GM21390 (cell line): ENCODE measurements at regions not wholly inside any gene's neighbourhood (a gene's known extent, or its start where the extent isn't known, plus 50 kb on each side); places are given as distances from the start of the nearest gene placed in this dataset.

Experiments used
- ATAC-seq: cut with Tn5 transposase; IDR thresholded peaks from one replicate; pipeline ENCODE4 v1.9.1; 2021; ENCODE audit not compliant: unreplicated experiment

DNA sequence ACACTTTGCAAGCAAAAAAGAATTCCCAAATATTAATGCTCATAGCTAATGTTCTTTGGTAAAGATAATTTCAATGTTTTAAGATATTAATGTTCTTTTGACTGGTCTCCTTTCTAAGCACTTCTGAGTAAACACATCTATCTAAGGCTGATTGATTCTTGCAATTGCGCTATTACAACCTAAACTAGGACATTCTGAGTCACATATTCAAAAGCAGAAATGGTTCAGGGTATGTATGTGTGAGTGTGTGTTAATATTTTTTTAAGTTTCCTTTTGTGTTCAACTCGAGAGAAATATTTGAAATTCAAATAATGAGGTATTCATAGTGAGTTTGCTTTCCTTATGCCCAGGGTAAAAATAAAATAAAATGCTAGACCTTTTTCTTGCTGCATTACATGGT is 203.6 kb upstream of the GRIK3 start:
- ATAC-seq, result no peak

DNA sequence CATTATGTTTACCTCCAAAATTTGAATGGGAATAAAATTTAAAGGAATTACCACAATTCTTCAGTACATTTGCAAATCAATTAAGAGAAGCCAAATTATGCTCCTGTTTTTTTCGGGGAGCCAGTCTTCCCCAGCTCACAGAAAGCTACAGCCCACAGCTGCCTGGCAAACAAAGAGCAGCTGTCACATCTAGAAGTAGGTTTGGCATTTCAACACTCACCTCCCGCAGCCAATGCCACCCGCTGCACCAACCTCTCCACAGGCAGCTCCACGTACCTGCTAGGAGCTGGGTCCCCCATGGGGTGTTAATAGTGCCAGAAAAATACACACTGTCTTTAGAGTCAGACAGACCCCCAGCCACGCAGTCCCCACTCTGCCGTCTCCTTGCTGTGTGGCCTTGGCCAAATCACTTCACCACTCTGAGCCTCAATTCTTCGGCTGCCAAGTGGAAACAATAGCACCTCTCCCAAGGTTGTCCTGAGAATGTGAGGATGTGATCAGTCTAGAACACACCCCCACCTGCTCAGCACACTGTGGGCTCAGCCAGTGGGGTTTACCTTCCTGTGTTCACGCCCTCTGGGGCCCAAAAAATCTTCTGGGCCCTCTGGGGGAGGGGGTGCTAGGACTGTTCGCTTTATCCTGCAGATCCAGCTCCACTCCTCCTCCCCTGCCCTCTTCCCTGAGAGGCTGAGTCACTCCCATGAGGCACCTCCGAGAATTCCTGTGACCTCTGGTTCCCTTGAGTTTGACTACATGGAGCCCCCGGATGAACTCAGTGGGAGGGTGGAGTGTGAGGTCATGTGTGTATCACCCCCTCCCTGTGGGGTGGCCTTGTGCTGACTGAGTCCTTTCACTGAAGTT is 204.3 kb upstream of the GRIK3 start:
- no peak for ATAC-seq

DNA sequence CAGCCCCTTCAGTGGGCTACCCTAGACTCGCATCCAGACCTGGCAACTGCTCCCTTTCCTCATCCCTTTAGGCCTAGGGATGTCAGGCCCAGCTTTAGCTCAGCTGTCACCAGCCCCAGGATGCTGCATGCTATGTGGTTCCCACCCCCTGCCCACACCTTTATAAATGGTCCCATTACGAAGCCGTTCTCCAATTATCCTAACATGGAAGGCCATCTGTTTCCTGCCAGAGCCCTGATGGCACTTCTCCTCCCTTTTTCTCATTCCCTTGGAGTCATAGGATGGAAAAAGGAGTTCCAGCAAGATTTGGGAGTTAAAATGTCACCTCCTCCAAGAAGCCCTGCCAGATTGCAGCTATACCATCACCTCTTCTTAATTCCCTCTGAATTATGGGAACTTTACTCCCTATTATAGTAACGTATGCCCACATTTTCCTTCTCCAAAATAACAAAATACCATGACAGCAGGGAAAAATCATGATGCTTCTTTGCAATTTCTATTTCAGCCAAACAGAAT is 205.0 kb upstream of the GRIK3 start:
- ATAC-seq, result no peak

DNA sequence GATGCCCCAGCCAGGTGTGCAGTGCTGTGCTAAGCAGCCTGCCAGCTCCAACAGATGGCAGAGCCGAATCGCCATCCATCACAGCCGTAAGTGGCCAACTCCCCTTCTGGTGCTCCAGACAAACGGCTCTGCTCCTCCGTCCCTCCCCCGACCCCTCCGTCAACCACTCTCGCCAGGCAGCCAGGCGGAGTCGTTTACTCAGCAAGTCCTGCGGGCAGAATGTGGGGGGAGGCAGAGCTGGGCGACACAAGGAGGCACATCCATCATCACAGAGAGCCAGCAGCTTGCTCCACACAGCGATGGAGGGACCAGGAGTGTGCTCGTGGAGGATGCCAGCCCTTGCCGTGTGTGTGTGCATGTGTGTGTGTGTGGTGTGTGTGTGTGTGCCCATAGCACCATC is 206.6 kb upstream of the GRIK3 start:
- ATAC-seq, result no peak

DNA sequence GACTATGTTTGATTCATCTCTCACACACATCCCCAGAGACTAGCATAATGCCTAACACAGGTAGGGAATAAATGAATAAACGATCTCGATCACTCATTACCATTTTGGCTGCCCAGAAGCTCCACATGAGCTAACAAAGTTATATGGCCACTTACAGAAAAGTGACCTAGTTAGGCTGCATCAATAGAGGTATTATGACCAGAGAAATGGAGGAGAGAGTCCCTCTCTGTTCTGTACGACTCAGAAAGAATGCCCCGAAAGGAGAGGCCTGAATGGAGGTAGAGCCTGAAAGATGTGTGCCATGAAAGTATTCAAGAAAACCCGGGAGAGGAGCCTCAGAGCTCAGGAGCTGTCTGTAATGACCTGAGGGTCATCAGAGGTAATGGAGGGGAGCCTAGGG is 208.2 kb upstream of the GRIK3 start:
- ATAC-seq, result no peak

DNA sequence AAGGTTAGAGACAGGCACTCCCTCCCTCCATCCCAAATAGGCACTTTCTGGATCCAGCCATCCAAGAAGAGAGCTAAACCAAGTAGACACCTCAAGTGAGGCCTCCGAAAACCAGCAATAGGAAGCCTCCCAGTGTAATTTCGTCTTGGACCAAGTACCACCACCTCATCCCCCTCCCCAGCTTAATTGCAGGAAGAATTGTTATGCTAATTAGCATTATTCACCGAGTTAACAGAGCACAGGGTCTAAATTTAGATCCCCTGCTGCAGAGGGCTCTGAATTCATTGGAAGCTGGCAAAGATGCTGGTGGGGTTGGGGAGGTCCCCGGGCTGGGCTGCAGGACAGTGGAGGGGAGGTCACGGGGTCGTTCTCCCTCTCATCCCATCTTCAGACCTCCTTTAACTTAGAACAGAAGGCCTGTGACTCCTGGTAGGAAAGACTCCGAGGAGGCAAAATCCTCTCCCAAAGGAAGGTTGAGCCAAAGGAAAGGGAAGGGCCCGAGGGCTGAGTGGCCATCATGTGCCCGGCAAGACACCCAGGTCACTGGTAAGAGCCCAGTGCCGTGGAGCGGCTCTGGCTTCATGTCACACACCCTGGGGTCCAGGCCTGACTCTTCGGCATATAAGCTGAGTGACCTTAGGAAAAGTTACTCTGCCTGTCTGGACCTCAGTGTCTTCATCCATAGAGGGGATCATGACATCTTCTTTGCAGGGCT is 209.2 kb upstream of the GRIK3 start:
- ATAC-seq, result no peak

DNA sequence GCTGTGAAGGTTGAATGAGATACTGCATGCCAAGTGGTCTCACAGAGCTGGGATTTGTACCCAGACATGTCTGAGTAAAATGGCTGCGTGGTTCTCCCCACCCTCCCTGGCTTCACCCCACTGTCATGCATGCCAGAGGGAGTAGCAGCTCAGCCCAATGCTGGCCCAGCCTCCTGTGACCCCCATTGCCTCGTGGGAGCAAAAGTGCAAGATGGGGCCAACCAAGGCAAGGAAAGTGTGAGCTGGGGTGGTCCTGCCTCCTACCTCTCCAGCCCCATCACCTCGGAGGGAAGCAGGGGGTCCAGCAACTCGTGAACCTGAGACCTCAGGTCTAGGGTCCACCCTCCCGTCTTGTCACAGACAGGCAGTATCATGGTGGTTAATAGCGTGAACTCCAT is 209.8 kb upstream of the GRIK3 start:
- ATAC-seq, result no peak

DNA sequence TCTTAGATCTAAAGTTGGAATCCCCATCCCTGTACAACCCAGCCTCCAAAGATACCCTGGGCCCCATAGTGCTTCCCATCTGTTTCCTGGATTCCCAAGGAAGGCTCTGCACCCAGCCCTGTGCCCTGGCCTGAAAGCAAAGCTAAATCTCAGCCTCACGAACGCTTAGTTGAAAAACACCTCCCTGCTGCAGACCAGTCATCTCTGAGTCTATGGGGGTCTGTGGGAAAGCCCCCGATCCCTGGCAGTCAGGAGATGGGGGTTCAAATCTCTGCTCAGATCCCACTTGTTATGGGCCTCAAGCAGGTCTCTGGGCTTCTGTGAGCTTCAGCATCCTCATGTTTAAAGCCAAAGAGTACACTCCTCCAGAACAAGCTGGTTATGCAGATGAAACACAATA is 210.5 kb upstream of the GRIK3 start:
- ATAC-seq, result no peak

DNA sequence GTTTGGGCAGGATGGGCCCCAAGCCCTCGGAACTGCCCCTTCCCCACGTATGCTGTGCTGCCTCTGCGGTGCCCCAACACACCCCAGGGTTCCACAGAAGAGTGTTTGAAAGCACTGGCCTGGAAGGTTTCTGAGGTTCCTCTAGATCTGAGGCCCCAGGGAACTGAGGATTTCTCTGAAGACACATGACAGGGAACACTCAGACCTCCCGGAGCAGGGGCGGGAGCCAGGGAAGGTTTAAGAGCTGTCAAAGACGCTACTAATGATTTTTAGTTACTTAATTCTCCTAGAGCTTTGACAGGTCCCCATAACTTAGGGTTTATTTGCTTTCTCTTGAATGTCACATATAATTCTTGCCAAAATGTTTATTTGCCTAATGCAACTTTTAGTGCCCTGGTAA is 212.3 kb upstream of the GRIK3 start:
- no peak for ATAC-seq

DNA sequence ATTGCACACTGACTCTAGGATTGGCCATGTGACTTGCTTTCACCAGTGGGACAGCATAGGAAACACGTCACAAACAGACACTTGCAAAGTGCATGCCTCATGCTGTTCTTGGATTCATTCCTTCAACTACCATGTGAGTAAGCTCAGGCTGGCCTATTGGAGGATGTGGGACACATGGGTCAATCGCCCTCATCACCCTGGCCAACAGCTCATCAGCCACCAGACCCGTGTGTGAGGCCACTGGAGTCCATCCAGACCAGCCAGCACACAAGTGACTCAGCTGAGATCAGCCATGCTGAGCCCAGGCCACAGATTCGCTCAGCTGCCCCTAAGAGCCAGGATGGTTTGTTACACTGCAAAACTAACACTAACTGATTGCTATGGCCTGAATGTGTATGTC is 216.1 kb upstream of the GRIK3 start:
- ATAC-seq, result no peak

DNA sequence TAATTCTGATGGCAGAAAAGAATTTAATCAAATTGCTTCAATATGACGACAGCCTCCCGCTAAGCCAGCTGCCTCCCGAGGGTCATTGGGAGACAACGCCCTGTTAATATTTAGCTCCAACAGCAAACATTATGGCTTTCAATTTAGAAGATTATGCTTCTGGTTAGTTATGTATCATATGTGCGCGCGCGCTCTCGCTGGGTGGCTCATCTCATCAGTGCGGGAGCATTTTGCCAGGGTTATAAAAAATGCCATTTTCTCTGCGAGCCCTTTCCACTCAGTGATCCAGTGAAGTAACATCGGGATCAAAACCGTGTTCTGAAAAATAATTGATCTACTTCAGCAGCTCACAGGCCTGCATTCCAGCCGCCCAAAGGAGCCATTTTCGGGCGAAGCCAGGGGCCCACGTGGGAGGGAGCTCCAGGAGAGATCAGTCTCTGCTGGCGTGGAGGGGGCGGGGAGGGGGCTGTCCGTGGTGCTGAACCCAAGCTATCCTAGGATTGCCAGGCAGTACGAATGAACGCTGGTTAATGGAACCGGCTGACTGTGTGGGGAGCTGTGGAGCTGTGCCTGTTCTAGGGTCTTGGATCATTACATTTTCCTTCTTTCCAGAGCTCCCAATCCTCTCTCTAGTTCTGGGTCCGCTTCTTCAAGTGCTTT is 219.1 kb upstream of the ZC3H12A start:
- no peak for ATAC-seq

DNA sequence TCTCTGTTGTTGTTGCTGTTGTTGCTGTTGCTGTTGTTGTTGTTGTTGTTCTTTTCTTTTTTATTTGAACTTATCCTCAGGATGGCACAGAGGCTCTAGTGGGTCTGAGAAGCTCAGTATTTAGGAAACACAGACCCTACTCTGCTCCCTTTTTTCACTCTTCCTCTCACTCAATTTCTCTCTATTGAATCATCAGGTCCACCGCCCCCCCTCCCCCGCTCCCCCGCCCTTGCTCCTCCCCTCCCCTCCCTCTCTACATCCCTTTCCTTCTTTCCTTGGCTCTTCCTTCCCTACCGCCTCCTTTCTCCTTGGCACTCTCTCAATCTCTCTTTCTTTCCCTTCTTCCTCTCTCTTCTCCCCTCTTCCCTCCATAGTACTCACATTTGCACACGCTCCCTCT is 218.5 kb upstream of the ZC3H12A start:
- ATAC-seq, result no peak

DNA sequence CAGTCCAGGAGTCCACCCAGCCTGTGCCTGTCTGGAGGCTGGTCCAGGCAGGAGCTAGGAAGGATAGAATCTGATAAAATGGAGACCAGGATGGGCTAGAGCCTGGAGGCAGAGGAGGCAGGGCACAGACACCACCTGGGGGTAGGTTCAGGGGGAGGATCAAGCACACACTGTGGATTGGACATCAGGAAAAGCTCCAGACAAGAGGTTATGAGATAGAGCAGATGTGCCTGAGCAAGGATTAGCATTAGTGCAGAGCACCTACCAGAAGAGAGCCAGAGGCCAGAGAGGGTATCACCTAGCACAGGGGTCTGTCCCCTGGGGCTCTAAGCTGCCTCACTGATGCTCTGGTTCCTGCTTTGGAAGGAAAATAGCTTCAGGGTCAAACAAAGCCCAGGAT is 216.7 kb upstream of the ZC3H12A start:
- no peak for ATAC-seq

DNA sequence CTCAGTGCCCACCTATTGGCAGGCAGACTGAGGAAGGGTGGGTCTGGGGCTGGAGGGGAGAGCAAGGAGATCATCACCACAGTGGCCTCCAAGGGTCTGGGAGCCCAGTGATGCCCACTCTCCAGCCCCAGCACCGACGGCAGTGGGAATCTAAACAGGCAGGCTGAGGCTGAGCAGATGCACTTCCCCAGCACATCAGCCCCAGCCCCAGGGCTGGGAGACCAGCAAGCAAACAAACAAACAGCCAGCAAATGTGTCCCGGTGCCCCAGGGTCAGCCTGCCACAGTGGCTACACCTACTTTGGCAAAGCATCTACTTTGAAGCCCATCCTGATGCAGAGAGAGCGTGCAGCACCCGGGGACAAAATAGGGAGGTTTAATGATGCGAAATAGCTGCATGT is 216.3 kb upstream of the ZC3H12A start:
- ATAC-seq, result no peak

DNA sequence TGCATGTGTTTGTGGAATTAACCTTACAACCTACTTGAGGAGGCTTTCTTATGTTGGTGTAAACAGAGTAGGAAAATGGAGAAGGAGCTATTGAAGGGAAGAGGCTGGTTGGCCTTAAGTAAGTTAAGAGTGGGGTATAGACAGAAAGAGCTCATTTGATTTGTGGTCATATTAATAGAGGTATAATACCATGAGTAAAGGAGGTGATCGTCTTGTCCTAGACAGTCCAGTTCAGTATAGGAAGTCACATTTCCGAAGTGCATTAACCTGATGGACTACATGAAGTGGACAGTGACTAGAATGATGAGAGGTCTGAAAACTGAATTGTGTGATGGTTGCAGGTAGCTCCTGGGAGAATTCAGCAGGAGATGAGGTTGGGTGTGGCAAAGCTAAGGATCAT is 215.4 kb upstream of the ZC3H12A start:
- ATAC-seq, result no peak

DNA sequence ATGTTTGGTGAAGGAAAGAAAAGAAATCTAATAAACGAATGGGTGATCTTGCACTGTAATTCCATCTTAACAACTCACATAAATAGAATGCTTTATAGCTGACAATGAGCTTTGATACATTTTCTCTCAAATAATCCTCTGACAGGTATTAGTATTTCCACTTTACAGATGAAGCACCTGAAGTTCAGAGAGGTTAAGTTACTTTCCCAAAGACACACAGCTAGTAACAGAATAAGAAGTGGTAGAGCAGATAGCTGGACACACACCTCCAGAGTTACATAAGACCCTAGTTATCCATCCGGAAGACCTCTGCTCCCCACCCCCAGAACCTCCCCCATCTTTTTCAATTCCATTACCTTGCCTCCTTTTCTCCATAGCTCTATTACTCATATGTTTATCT is 213.3 kb upstream of the ZC3H12A start:
- ATAC-seq, result no peak

DNA sequence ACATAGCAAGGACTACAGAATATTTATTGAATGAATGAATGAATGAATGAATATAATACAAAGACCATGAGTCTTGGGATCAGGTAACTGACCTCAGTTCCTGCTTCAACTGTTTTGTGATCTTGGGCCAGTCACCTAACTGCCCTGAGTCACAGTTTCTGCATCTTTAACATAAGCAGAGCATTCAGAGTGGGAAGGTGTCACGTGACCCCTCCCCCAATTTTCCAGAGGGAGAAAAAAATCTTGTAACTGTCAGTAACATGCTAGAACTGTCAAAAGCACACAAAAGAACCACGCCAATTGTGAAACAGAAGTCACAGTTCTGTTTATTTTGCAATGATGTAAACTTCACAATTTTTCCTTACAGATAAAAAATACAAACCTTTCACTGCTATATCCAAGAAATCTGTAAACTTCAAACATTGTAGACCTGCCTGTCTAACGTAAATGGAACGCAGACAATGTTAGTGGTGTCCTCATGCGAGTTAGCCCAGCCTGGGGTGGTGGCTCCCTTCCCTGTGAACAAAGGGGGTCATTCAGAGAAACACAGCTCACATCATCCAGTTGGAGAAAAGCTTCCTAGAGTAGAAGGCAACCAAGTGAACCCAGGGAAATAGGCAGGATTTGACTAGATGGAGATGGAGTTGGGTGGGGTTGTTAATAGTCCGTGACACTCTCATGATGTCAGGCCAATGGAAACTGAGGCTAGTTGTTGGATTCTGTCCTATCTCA is 211.8 kb upstream of the ZC3H12A start:
- no peak for ATAC-seq

DNA sequence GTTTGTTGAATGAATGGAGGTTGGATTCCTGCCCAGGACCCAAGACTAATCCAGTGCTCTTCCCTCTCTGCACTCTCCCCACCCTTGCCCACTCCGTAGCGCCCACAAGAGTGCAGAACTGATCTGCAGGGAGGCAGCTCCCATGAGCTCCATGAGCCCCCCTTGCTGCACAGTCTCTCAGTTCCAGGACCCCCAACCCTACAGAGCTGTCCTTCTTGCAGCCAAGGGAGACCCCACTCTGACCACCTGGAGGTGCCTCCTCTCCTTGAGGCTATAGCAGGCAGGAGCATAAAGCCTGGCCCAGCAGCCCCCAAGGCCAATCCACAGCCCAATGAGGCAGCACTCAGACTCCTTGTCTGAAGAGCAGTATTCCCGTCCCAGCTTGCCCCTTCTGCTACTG is 209.2 kb upstream of the ZC3H12A start:
- ATAC-seq, result no peak

DNA sequence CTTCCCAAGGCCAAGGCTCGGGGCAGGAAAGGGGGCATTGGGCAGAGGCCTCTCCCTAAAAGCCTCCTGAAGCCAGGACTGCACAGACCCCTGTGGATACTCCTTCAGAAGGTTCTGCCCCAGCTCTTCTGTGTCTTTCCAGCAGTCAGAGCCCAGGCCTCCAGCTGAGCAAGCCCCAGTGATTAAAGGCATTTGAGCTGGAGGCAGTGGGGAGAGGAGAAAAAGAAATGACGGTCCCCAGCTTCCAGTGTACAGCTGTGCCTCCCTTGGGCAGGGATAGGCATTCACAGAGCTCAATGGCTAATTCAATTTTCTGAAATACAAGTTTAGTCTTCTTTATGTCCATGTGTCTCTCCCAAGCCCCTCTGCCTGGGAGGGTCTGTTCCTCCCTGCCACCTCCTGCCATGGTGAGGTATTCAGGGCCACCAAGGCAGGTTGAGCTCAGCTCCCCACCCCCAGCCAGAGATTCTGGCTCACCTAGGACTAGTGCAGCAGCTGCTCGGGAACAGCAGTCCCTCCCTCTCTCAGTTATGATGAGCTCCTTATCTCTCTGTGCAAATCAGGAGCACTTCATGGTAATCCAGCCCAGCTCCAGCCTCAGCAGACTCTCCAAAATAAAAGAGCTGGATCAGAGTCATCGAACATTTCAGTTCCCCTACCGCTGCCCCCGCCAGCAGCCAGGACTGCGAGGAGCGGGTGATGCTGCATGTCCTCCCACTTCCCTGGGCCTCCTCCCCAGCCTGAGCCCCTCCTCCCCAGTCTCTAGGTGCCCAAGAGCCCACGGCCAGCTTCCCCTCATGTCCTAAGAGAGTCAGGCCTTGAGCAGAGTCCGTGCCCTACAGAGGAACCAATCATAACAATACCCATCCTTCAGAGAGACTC is 208.4 kb upstream of the ZC3H12A start:
- no peak for ATAC-seq

DNA sequence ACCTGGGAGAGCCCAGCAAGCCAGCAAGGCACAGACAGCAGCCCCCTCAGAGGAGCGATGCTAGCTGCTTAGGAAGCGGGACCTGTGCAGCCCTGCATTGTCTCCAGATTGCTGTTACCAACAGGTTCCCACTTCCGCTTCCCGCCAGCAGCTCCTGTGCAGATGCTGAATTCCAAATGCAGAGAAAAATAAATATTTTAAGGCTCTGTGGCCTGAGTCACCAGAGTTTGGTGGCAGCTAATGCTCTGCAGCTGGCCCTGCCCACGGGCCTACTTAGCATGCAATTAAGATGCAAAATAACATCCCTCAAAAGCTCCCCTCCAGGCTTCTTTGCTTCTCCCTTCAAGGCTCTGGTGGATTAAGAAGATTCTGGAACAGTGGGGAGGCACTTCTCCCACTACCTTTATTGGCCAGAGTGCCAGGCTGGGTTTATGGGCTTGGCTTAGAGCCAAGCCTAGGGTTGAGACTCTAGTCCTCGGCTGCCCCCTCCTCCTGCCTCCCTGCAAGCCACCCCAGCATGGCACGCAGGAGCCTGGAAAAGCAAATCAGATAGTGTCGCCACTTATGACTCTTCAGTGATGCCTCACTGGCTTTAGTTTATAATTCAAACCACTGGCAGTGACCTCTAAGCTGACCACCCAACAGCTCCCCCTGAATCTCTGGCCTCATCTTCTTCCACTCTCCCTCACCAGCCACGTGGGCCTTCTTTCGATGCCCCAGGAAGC is 207.1 kb upstream of the ZC3H12A start:
- no peak for ATAC-seq
